Tibial nerve (tissue), 4 donors: ENCODE measurements at regions not wholly inside any gene's neighbourhood (a gene's known extent, or its start where the extent isn't known, plus 50 kb on each side); places are given as distances from the start of the nearest gene placed in this dataset.
A peak's percentile ranks its signal among the peaks of the same experiment; 100 is the strongest.

Source experiments
- DNase-seq, 2 donors: peaks; one replicate each; pipeline ENCODE4 v3.0.0-alpha.2; 2019; ENCODE audit warnings: low spot score in 2 of 2
- H3K27ac ChIP-seq, 4 donors: fragments of 200-600 bp; sonication (generic) in 3 of 4; one replicate each; pipeline ENCODE4 v1.5.1; 2017 to 2019; ENCODE audit warnings: mild to moderate bottlenecking in 1 of 4
- H3K27me3 ChIP-seq, 2 donors: fragments of 200-600 bp; sonication (generic) in 1 of 2; one replicate each; pipeline versions ENCODE4 v1.5.1 to v1.6.0; 2017 to 2019
- H3K36me3 ChIP-seq, 3 donors: fragments of 200-600 bp; sonication (generic); one replicate each; pipeline ENCODE4 v1.5.1; 2018 to 2019
- H3K4me1 ChIP-seq, 4 donors: fragments of 200-600 bp; sonication (generic) in 3 of 4; one replicate each; pipeline ENCODE4 v1.5.1; 2017 to 2019
- H3K4me3 ChIP-seq, 4 donors: fragments of 200-600 bp; sonication (generic) in 3 of 4; one replicate each; pipeline ENCODE4 v1.5.1; 2017 to 2019; ENCODE audit warnings: mild to moderate bottlenecking in 1 of 4, moderate library complexity in 1 of 4
- H3K9me3 ChIP-seq, 4 donors: fragments of 200-600 bp; sonication (generic) in 3 of 4; one replicate each; pipeline ENCODE4 v1.5.1; 2017 to 2019
- CTCF ChIP-seq, 5 experiments: fragments of 200-600 bp in 3 of 5; fragments of 450-650 bp in 2 of 5; sonication (generic) in 3 of 5; IDR thresholded peaks; one replicate each; pipeline ENCODE4 v1.5.1; 2016 to 2019; ENCODE audit warnings: antibody characterized with exemption in 5 of 5, mild to moderate bottlenecking in 3 of 5, moderate library complexity in 2 of 5
- EP300 ChIP-seq, 2 donors: sonication (generic); formaldehyde crosslinking; IDR thresholded peaks; one replicate each; pipeline ENCODE4 v1.6.1; 2017; ENCODE audit warnings: antibody characterized with exemption in 2 of 2, mild to moderate bottlenecking in 1 of 2
- POLR2A ChIP-seq, 2 donors: fragments of 450-650 bp; IDR thresholded peaks; one replicate each; pipeline ENCODE4 v1.6.1; 2017; ENCODE audit warnings: antibody characterized with exemption in 2 of 2, mild to moderate bottlenecking in 2 of 2, moderate library complexity in 2 of 2
- WGBS, 2 donors: methylation state at CpG; one replicate each; pipeline ENCODE4 v1.1.5; 2018; 5-methylcytosine and 5-hydroxymethylcytosine counted together

DNA sequence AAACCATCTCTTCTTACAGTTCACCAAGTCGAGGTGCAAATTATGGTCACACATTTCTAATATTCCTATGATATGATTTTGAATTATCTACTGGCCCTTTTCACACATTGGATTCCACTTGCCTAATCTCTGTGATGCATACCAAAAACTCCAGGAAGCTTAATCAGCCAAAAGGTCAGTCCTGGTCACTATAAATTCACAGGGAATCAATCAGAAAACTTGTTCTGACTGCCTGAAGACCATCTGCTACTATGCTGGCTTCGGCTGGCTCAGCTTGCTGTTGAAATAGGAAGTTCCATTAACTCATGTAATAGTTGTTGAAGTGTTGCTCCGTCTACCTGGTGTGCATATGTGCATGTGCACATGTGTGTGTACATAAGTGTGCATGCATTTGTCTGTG, 142.8 kb upstream of the FLRT2 start:
- no peak overlapping the region for H3K27ac ChIP-seq
- H3K9me3 ChIP-seq: no peaks in the 10 kb centered on the region
- no peaks in the 10 kb centered on the region for H3K36me3 ChIP-seq
- peaks cover 0 to 6% (median 0%) of the 10 kb centered on the region in 4 donors for H3K4me1 ChIP-seq
- 83 to 86% methylated on average over 3 of the region's 3 CpGs for WGBS, 2 donors
- no peak for DNase-seq
- TF ChIP-seq EP300 (IDR thresholded peaks at IDR 0.05): no peak
- TF ChIP-seq CTCF (IDR thresholded peaks at IDR 0.05): no peak
- no peak for TF ChIP-seq POLR2A (IDR thresholded peaks at IDR 0.05)
- no peak overlapping the region for H3K4me3 ChIP-seq
- no peaks in the 10 kb centered on the region for H3K27me3 ChIP-seq

- 83 to 89% methylated on average over 5 of the region's 5 CpGs for WGBS, 2 donors
- H3K27me3 ChIP-seq: no peaks in the 10 kb centered on the region
- DNase-seq: no peak
- H3K4me3 ChIP-seq: no peak overlapping the region
- no peak overlapping the region for H3K27ac ChIP-seq
- TF ChIP-seq CTCF (IDR thresholded peaks at IDR 0.05) (no peak), EP300 (IDR thresholded peaks at IDR 0.05) (no peak), POLR2A (IDR thresholded peaks at IDR 0.05) (no peak)
- peaks cover 0 to 6% (median 0%) of the 10 kb centered on the region in 4 donors for H3K4me1 ChIP-seq
- H3K36me3 ChIP-seq: no peaks in the 10 kb centered on the region
- H3K9me3 ChIP-seq: no peaks in the 10 kb centered on the region
Observed at GRCh38 chr14:85390236-85390635, 139.7 kb upstream of the FLRT2 start.

DNA sequence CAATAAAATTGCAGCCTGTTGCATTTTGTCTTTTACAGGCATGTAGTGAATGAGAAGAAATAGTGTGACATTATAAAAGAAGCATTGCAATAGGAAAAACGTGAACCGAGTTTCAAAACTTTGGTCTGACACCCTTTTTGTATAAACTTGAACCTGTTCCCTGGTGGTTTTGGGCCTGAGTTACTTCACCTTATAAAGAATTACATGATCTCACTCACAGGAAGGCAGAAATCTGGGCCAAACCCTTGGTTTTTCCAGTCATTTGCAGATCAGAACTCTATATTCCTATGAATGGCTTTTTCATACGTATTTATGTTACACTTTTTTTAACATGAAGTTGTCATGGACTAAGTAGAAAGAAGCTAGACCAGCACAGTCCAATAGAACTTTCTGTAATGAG, 138.5 kb upstream of the FLRT2 start:
- peak in 1 of 2 donors; percentile 34 for DNase-seq
- Histone ChIP-seq H3K27me3 (no peaks in the 10 kb centered on the region), H3K9me3 (no peaks in the 10 kb centered on the region), H3K36me3 (no peaks in the 10 kb centered on the region), H3K27ac (no peak overlapping the region), H3K4me1 (peaks cover 0 to 6% (median 0%) of the 10 kb centered on the region in 4 donors), H3K4me3 (no peak overlapping the region)
- no peak for TF ChIP-seq POLR2A (IDR thresholded peaks at IDR 0.05)
- TF ChIP-seq CTCF (IDR thresholded peaks at IDR 0.05): no peak
- TF ChIP-seq EP300 (IDR thresholded peaks at IDR 0.05): no peak
- 57 to 60% methylated on average over 3 of the region's 3 CpGs for WGBS, 2 donors

DNA sequence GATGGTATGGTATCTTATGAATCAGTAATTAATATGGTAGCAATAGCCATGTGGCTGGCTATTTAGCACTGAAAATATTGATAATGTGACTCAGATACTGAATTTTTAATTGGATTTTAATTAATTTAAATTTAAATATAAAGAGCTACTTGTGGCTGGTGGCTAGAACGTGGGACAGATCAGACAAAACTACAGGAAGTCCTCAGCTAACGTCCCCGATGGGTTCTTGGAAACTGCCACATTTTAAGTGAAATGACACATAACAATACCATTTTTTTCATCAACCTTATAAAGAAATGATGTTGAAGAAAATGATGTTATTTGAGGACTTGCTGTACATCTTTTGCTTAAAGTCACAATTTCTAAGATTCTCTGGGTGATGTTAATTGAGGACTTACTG, 138.1 kb upstream of the FLRT2 start:
- no peak for DNase-seq
- TF ChIP-seq EP300 (IDR thresholded peaks at IDR 0.05) (no peak), CTCF (IDR thresholded peaks at IDR 0.05) (no peak), POLR2A (IDR thresholded peaks at IDR 0.05) (no peak)
- Histone ChIP-seq H3K27me3 (no peaks in the 10 kb centered on the region), H3K27ac (no peak overlapping the region), H3K4me1 (peaks cover 0 to 6% (median 0%) of the 10 kb centered on the region in 4 donors), H3K4me3 (no peak overlapping the region), H3K9me3 (no peaks in the 10 kb centered on the region), H3K36me3 (no peaks in the 10 kb centered on the region)
- 58 to 83% methylated on average over 3 of the region's 3 CpGs for WGBS, 2 donors

- DNase-seq: no peak
- WGBS, 2 donors: 49 to 64% methylated on average over 2 of the region's 2 CpGs
- Histone ChIP-seq H3K36me3 (no peaks in the 10 kb centered on the region), H3K4me1 (peaks cover 0 to 24% (median 0%) of the 10 kb centered on the region in 4 donors), H3K27me3 (no peaks in the 10 kb centered on the region), H3K9me3 (no peaks in the 10 kb centered on the region), H3K27ac (peak overlapping the region in 2 of 4 donors; percentile 34 to 46), H3K4me3 (no peak overlapping the region)
- TF ChIP-seq EP300 (IDR thresholded peaks at IDR 0.05): no peak
- TF ChIP-seq POLR2A (IDR thresholded peaks at IDR 0.05): no peak
- no peak for TF ChIP-seq CTCF (IDR thresholded peaks at IDR 0.05)
Observed at GRCh38 chr14:85399186-85399585, 130.8 kb upstream of the FLRT2 start.
